GM12891 (cell line): ENCODE measurements at regions not wholly inside any gene's neighbourhood (a gene's known extent, or its start where the extent isn't known, plus 50 kb on each side); places are given as distances from the start of the nearest gene placed in this dataset.

Source experiments
- POLR2A ChIP-seq: IDR thresholded peaks from 2 replicates; pipeline ENCODE4 v1.6.1; 2011; ENCODE audit warnings: low read depth, low read length, control low read depth
- POLR2AphosphoS5 ChIP-seq: IDR thresholded peaks from 2 replicates; pipeline ENCODE4 v1.6.1; 2011; ENCODE audit warnings: low read depth, low read length, control low read depth
- SPI1 ChIP-seq: IDR thresholded peaks from 2 replicates; pipeline ENCODE4 v1.6.1; 2011; ENCODE audit warnings: low read depth, low read length, control low read depth
- TAF1 ChIP-seq: IDR thresholded peaks from 2 replicates; pipeline ENCODE4 v1.6.1; 2011; ENCODE audit warnings: low read depth, low read length, control low read depth

DNA sequence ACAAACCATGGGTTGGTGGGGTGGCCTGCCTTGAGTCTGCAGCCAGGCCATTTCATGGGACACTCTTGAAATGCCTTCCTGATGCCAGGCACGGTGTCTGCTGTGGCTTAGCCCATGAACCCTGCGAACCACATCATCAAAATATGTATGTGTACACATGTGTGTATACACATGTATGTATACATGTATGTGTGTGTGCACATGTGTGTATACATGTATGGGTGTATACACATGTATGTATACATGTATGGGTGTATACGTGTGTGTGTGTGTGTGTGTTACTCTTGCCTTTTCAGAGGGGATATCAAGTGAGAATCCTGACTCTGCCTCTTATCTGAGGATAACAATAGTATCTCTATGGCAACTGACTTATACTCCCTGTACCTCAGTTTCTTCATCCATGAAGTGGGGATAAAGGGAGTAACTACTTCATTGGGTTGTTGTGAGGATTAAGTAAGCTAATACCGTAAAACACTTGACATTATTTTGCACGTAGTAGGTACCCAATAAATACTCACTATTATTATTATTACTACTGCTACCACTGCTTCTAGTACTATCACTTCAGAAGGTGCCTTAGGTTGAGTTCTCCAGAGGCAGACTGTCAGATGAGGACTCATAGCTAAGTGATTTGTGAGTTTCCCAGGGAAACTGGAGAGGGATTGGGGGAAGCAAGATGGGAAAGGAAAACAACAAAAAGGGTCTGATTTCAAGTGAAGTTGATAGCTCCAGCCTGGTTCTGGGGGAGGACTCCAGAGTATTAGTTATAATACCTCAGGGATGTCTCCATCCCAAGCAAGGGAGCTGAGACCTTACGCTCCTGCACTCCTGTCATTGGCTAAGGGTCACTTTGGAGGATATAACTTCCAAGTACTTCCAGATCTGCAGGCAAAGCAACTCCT is 110.5 kb downstream of the VEGFA start:
- TF ChIP-seq POLR2A, result no peak
- no peak for TF ChIP-seq POLR2AphosphoS5
- no peak for TF ChIP-seq SPI1
- no peak for TF ChIP-seq TAF1
